ENCODE measurements at regions not wholly inside any gene's neighbourhood (a gene's known extent, or its start where the extent isn't known, plus 50 kb on each side); places are given as distances from the start of the nearest gene placed in this dataset.

- no peak for TF ChIP-seq CTCF (conservative IDR thresholded peaks at IDR 0.05)
- H3K27ac ChIP-seq: no peak overlapping the region
Measured at GRCh38 chr1:79220509-79220908, 214.0 kb upstream of the ADGRL4 start.

- no peak for TF ChIP-seq CTCF (conservative IDR thresholded peaks at IDR 0.05)
- no peak overlapping the region for H3K27ac ChIP-seq
Measured at GRCh38 chr1:79215311-79215710, 208.8 kb upstream of the ADGRL4 start.

- TF ChIP-seq CTCF (conservative IDR thresholded peaks at IDR 0.05): no peak
- H3K27ac ChIP-seq: no peak overlapping the region
Measured at GRCh38 chr1:79207786-79208185, 201.3 kb upstream of the ADGRL4 start.

- no peak overlapping the region for H3K27ac ChIP-seq
- TF ChIP-seq CTCF (conservative IDR thresholded peaks at IDR 0.05): no peak
Measured at GRCh38 chr1:79207331-79207730, 200.8 kb upstream of the ADGRL4 start.

GRCh38 chr1:79204779-79205479, 198.4 kb upstream of the ADGRL4 start:
- TF ChIP-seq CTCF (conservative IDR thresholded peaks at IDR 0.05): no peak
- H3K27ac ChIP-seq: no peak overlapping the region

GRCh38 chr1:79198832-79199231, 192.3 kb upstream of the ADGRL4 start:
- no peak for TF ChIP-seq CTCF (conservative IDR thresholded peaks at IDR 0.05)
- H3K27ac ChIP-seq: no peak overlapping the region

GRCh38 chr1:79197421-79197820, 190.9 kb upstream of the ADGRL4 start:
- no peak overlapping the region for H3K27ac ChIP-seq
- peak; percentile 74 for TF ChIP-seq CTCF (conservative IDR thresholded peaks at IDR 0.05)
